Left ventricle myocardium inferior (tissue), 1 donor: ENCODE measurements at regions not wholly inside any gene's neighbourhood (a gene's known extent, or its start where the extent isn't known, plus 50 kb on each side); places are given as distances from the start of the nearest gene placed in this dataset.

ENCODE experiments used
- DNase-seq: peaks from one replicate; pipeline ENCODE4 v3.0.0-alpha.2; 2020
- H3K27ac ChIP-seq: fragments of 200-600 bp; replicated peaks from 2 replicates; pipeline ENCODE4 v1.8.0; 2021
- H3K27me3 ChIP-seq: fragments of 200-600 bp; 2 replicates; pipeline ENCODE4 v1.8.0; 2021; ENCODE audit warnings: low read depth
- H3K36me3 ChIP-seq: fragments of 200-600 bp; 2 replicates; pipeline ENCODE4 v1.8.0; 2021
- H3K4me1 ChIP-seq: fragments of 200-600 bp; 2 replicates; pipeline ENCODE4 v1.8.0; 2021
- H3K4me3 ChIP-seq: fragments of 200-600 bp; 2 replicates; pipeline ENCODE4 v1.8.0; 2021; ENCODE audit warnings: mild to moderate bottlenecking, moderate library complexity
- H3K9me3 ChIP-seq: fragments of 200-600 bp; replicated peaks from 2 replicates; pipeline ENCODE4 v1.8.0; 2021
- intact Hi-C: fragments of 100-400 bp; cut with micrococcal nuclease; formaldehyde crosslinking; loops from one replicate; pipeline ENCODE4 v1.11.0; 2022
- TF ChIP-seq, protein P1 (sequence below): fragments of 200-600 bp; IDR thresholded peaks from 2 replicates; pipeline ENCODE4 v1.8.0; 2021; ENCODE audit warnings: antibody characterized with exemption, mild to moderate bottlenecking, borderline replicate concordance
- donor health status: DM: no; HTN: yes; CAD: no; lungs with severe emphysema.

DNA sequence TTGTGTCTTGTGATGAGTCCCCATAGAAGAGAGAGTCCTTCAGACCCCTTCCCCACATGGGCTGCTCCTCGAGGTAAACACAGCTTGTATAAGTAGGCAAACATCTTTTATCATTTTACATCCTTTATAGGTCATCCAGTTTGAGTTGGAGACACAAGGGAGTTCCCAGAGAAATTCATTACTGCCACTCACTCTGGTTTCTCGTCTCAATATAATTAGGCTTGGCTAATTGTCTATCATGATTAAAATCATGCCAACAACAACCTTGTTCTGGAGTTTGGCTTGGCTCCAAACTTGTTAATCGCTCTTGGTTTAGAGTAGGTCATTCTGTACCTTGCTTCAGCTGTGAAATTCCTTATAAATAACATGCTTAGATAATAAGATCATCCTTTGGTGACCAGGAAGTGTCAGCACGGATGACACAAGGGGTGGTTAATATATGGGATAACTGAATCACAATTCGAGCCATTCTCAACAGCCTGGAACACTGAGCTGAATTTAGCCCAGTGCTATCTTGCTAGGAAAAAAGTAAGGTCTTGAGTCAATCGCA lies 70.7 kb upstream of the DAB1 start:
- Histone ChIP-seq H3K36me3 (no peaks in the 10 kb centered on the region), H3K4me1 (peaks cover 5% of the 10 kb centered on the region), H3K27ac (no peak overlapping the region), H3K27me3 (peaks cover 5% of the 10 kb centered on the region), H3K4me3 (no peak overlapping the region), H3K9me3 (no peaks in the 10 kb centered on the region)
- DNase-seq = no peak
- intact Hi-C loops = no loop called here
- TF ChIP-seq, protein P1, sequence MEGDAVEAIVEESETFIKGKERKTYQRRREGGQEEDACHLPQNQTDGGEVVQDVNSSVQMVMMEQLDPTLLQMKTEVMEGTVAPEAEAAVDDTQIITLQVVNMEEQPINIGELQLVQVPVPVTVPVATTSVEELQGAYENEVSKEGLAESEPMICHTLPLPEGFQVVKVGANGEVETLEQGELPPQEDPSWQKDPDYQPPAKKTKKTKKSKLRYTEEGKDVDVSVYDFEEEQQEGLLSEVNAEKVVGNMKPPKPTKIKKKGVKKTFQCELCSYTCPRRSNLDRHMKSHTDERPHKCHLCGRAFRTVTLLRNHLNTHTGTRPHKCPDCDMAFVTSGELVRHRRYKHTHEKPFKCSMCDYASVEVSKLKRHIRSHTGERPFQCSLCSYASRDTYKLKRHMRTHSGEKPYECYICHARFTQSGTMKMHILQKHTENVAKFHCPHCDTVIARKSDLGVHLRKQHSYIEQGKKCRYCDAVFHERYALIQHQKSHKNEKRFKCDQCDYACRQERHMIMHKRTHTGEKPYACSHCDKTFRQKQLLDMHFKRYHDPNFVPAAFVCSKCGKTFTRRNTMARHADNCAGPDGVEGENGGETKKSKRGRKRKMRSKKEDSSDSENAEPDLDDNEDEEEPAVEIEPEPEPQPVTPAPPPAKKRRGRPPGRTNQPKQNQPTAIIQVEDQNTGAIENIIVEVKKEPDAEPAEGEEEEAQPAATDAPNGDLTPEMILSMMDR = no peak

GRCh38 chr1:57492586-57493226 lies 68.8 kb upstream of the DAB1 start:
- Histone ChIP-seq H3K9me3 (no peaks in the 10 kb centered on the region), H3K4me1 (peaks cover 5% of the 10 kb centered on the region), H3K4me3 (no peak overlapping the region), H3K27me3 (peaks cover 5% of the 10 kb centered on the region), H3K36me3 (no peaks in the 10 kb centered on the region), H3K27ac (no peak overlapping the region)
- DNase-seq = no peak
- intact Hi-C loops = no loop called here
- TF ChIP-seq, protein P1 = no peak

DNA sequence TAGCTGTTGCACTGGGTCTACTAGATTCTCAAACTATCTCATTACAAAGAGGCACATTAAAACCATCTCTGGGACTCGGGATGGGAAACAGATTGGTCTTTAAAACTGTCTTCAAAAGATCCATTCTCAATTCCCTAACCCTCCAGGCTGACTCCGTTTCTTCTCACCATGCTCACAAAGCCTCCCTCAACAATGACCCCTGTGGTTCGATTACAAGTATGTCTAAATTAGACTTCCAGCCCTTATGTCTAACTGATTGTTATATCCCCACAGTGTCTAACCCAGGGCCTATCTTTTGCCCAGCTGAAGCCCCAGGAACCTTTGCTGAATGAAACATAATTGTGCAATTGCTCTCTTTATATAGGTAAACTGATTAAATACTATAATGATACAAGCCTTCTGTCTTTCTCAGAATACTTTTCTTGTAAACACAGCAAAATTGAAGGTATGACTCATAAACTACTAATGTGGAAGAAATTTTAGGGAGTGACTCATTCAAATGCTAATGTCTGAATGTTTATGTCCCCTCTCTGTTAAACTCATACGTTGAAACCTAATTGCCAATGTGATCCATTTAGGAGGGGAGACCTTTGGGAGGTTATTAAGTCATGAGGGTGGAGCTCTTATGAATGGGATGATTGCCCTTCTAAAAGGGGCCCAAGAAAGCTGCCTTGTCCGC lies 65.6 kb upstream of the DAB1 start:
- DNase-seq = no peak
- intact Hi-C loops = no loop called here
- H3K9me3 ChIP-seq = no peaks in the 10 kb centered on the region
- no peaks in the 10 kb centered on the region for H3K4me1 ChIP-seq
- no peak overlapping the region for H3K4me3 ChIP-seq
- no peak overlapping the region for H3K27ac ChIP-seq
- peaks cover 5% of the 10 kb centered on the region for H3K27me3 ChIP-seq
- H3K36me3 ChIP-seq = no peaks in the 10 kb centered on the region
- TF ChIP-seq, protein P1 = no peak

DNA sequence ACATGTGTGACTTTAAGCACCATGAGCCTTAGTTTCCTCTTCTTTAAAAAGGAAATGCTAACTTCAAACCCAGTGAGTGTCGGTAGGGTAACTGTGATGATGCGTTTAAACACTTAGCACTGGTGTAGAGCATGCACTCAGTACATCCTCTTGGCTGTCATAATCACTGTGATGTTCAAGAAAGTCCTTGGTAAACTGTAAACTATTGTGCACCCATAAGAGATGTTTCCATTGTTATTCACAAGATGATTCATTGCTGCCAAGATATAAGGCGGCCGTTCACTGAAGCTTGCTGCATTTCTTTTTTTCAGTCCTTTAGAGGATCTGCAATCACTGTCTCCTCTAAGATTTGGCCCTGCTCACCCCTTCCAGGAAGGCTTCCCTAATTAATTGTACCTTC lies 61.8 kb upstream of the DAB1 start:
- Histone ChIP-seq H3K36me3 (no peaks in the 10 kb centered on the region), H3K4me1 (no peaks in the 10 kb centered on the region), H3K4me3 (no peak overlapping the region), H3K27ac (no peak overlapping the region), H3K27me3 (peaks cover under 1% of the 10 kb centered on the region), H3K9me3 (no peaks in the 10 kb centered on the region)
- intact Hi-C loops = no loop called here
- TF ChIP-seq, protein P1 = no peak
- no peak for DNase-seq

DNA sequence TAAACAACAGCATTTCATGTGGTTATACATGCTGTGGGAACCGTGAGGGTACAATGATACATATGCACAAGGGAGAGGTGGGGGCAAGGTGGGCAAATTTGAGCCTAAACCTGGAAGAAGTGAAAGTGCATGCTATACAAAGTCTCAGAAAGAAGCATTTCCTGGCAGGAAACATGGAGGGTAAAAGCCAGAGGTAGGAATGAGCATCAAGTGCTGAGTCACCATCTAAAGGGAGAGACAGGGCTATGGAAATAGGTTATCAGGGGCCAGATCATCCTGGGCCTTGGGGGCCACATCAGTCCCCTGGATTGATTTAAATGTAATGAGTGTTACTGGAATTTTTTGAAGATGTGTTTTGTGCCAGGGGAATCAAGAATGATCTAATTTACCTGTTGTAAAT lies 60.1 kb upstream of the DAB1 start:
- H3K4me1 ChIP-seq = no peaks in the 10 kb centered on the region
- H3K36me3 ChIP-seq = no peaks in the 10 kb centered on the region
- H3K27ac ChIP-seq = no peak overlapping the region
- DNase-seq = no peak
- H3K4me3 ChIP-seq = no peak overlapping the region
- TF ChIP-seq, protein P1 = no peak
- H3K9me3 ChIP-seq = no peaks in the 10 kb centered on the region
- intact Hi-C loops = no loop called here
- no peaks in the 10 kb centered on the region for H3K27me3 ChIP-seq
